GM19455 (cell line): ENCODE measurements at regions not wholly inside any gene's neighbourhood (a gene's known extent, or its start where the extent isn't known, plus 50 kb on each side); places are given as distances from the start of the nearest gene placed in this dataset.

Experiments
- ATAC-seq: cut with Tn5 transposase; IDR thresholded peaks from one replicate; pipeline ENCODE4 v1.9.1; 2021; ENCODE audit not compliant: unreplicated experiment

DNA sequence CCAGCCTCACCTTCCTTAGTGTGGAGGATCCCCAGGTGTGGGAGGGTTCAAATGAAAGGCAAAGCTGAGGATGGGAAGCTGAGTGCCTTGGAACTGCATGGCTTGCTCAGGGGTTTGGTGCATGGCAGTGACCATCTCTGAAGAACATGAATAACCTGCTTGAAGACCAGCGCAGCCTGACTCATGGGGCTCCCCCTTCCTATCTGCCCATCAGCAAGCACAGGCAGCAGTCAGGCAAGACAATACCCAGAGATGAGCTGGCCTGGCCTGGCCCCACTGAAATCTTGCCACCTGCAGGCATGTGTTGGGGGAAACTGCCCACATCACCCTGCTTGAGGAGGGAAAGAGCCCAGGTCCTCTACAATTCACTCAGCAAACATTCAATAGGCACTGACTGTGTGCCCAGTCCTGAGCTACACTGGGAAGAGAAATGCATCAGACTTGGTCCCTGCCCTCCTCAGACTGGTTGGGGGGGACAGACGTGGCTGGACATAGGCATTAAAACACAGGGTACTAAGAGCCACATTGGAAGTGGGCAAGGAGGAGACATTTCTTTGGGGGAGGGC, 105.0 kb upstream of the ALDH1B1 start:
- ATAC-seq: no peak

GRCh38 chr9:38286766-38287165, 105.7 kb upstream of the ALDH1B1 start:
- ATAC-seq: no peak

DNA sequence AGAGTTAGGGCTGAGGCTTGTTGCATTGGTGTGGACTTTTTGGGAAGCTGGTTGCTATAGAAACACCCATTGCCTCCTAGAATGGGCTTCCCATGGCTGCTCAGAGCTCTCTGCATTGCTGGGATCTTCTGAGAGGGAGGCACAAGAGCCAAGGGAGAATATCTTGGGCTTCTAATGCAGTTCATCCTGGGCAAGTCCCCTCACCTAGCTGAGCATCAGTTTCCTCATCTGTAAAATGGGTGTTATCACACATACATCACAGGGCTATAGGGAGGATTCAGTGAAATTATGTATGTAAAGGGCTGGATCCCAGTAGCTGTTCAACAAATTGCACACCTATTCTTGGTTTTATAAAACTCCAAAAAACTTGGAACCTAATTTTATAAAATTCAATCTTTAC, 106.1 kb upstream of the ALDH1B1 start:
- no peak for ATAC-seq

DNA sequence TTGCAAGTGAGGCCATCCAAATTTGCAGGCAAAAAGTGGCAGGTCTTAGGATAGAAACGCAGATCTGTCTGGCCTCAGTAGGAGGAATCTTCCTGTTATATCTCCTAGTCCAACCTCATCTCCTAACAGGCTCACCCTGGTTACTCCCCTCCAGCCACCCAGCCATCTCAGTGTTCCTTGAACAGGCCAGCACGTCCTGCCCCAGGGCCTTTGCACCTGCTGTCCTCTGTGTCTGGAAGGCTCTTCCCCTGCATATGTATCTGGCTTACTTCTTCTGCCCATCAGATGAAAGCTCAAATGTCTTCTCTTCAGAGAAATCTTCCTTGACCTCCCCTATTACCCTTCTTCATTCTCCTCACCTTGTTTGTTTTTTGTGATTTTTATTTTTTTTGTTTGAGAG, 107.3 kb upstream of the ALDH1B1 start:
- no peak for ATAC-seq

DNA sequence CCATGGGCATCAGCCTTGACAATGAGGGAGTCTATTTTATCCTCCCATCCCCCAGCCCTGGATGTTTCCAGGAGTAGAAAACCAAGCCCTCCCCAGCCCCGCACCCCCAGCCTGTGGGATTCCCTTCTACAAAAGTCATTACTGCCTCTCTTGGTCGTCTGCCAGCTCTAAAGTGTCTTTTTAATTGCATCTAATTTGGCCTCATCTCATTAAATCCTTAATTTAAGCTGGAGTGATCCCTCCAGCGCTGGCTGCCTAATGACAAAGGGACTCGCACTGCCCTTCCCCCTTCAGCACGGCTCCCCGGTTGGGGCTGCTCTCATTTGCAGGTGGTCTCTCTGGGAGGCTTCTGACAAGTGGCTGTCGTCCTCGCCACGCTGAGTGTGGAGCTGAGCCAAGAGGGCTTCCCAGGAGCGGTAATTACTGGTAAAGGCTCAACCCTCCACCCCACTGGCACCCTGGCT, 107.9 kb upstream of the ALDH1B1 start:
- no peak for ATAC-seq

DNA sequence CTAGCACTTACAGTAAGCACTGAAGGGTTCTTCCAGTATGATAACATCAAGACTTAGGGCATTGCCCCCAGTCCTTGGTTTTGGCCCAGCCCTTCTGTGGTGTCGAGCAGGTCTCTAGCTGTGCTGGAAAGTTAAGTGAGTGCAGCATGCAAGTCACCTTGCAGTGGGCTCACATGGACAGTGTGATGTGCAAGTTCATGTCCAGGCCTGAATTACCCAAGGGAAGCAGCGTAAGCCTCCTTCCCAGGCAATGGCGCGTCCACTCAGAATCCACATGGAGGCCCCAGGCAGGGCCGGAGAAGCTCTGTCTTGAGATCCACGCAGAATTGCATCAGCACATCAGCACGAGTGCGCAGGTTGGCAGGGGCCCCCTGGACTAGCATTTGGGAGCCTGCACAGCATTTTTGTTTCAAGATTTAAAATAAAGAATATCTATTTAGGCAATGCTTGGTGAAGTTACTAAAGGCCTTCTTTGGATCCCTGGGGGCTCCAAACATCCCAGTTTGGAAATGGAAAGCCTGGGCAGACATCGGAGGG, 108.4 kb upstream of the ALDH1B1 start:
- ATAC-seq: no peak

DNA sequence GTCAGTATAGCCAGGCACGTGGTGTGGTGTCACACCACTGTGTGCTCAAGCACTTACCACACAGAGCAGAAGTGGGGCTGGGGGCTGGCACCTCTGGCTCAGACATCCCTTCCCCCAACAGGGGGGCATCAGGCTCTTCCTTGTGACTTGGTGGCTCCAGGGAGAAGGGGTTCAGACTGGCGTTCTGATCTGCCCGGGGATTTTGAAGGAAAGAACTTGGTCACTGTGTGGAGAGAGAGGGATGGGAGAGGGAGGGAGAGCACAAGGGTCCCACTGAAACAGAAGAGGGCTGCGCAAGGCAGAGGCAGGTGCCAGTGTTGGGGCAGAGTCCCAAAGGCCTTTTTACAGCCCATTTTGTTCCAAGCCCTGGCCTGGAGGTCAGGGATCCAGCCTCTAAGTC, 109.7 kb upstream of the ALDH1B1 start:
- ATAC-seq: no peak

DNA sequence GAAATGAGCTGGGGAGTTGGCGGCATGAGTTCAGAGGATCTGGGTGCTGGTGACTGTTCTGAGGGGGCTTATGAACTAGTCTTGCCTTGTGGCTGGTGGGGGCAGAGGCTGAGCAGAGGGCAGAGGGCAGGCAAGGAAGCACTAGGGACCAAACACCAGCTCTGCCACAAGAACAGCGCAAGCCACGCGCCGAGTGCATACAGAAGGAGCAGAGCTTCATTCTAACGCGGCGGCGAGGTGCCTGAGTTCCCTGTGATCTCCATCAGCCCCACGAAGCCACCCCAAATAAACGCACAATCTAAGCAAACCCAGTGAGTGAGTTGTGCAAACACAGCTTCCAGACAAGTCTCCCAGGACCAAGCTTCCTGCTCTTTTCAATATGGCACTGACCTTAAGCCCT, 110.6 kb upstream of the ALDH1B1 start:
- no peak for ATAC-seq

DNA sequence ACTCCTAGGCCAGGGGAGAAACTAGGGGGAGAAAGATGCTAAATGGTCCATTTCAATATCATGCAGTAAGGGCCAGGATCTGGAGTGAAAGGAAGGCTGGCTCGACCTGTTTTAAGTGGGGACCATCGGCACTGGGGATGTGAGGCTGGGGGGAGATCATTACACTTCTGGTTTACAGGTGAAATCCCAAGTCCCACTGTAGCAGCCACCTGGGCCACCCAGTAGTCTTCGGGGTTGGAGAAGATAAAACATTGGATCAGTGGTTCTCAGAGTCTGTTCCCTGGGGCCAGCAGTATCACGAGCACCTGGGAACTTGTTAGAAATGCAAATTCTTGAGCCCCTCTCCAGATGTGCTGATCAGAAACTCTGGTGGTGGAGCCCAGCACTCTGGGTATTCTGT, 111.3 kb upstream of the ALDH1B1 start:
- ATAC-seq: no peak

DNA sequence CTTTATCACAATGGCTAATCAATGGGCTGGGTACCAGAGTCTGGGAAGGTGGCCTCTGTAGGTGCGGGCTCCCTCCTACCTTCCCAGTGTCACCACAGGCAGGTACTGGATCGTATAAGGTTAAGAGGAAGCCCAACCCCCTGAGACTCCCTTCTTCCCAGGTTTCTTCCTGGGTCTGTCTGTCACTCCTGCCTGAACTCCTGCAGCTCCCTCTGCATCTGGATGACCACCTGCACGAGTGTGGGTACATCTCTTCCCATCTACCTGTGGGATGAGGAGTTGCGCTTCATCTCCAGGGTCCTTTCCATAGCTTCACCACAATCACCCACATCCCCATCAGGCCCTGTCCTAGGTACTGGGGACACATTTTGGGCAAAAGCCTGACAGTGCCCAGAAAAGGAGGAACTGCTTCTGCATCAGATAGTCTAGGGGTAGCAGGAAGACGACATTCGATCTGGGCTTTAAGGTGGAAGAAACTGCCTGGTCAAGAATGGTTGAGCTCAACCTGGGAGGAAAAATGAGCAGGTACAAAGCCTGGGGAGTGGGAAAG, 112.2 kb upstream of the ALDH1B1 start:
- no peak for ATAC-seq

GRCh38 chr9:38278931-38279679, 113.4 kb upstream of the ALDH1B1 start:
- no peak for ATAC-seq

DNA sequence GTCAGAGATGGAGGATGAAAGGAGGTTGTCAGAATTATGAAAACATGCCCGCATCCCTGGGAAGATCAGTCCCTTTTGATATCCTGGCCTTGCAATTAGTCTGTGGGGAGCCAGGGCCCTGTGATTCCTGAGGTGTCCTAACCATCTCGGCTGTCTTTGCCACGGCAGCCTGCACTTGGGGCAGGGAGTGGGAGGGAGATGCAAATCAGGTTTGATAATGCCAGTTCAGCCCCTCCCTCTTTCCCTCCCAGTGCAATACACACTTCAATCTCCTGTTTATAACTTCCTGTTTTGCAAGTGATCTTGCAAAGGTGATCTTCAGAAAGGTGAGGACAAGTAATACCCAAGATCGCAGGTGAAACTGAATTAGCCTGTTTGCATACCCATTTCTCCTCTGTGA, 114.0 kb upstream of the ALDH1B1 start:
- no peak for ATAC-seq

DNA sequence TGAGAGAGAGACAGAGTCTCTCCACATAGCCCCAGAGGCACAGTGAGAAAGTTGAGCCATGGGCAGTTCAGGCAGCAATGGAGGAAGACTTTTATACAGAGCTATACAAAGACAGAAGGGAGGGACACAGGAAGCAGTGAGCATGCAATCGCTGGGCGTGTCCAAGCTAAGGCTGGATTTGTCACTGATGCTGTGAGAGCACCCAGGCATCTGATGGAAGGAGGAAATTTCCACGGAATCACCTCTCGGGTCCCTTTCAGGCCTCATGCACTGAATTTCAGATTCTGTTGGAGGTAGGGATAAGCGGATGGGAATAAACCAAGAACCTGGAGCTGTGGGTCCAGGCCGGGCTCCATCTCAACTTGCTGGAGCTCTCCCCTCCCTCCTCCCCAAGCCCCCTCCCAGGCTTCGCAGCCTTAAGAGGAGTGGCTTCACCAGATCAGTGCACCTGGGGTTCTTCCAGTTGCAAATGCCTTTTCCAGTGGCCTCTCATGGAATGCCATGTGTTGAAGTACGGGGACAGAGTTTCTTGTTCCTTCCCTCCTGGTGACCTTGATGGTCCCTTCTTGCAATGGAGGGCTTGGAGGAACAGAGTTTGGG, 114.8 kb upstream of the ALDH1B1 start:
- ATAC-seq: no peak

GRCh38 chr9:38276771-38277439, 115.6 kb upstream of the ALDH1B1 start:
- no peak for ATAC-seq

DNA sequence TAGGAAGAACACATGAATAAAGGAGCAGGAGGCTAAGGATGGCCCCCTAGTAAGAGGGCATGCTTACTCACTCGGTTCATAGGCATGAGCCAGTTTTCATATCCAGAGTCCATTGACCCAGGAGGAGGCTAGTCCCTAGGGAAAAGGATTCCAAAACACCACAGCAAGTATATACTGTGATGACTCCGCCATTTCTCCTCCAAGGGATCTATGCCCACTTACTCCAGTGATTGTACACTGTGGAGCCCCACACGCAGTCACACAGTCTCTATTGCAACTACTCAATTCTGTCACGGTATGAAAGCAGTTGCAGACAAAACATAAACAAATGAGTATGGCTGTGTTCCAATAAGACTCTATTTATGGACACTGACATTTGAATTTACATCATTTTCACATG, 117.7 kb upstream of the ALDH1B1 start:
- no peak for ATAC-seq

DNA sequence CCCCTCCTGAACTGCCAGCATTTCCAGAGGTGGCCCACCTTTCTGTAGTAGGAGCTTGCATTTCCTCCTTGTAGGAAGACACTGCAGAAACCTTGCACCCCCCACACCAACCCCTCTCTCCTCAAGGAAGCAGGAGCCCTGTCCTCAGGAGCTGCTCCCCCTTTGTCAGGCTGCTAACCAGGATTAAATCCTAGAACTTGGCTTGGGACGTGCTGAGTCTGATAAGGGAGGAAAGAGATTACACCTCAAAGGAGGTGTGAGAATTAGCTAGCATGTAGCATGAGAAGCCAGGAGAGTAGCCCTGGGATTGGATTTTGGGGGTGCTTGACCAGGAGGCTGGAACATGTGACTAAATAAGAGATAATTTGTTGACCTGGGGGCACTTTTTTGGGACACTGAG, 119.8 kb upstream of the ALDH1B1 start:
- no peak for ATAC-seq

GRCh38 chr9:38271666-38272241, 120.7 kb upstream of the ALDH1B1 start:
- ATAC-seq: no peak

GRCh38 chr9:38269775-38270174, 122.7 kb upstream of the ALDH1B1 start:
- no peak for ATAC-seq

DNA sequence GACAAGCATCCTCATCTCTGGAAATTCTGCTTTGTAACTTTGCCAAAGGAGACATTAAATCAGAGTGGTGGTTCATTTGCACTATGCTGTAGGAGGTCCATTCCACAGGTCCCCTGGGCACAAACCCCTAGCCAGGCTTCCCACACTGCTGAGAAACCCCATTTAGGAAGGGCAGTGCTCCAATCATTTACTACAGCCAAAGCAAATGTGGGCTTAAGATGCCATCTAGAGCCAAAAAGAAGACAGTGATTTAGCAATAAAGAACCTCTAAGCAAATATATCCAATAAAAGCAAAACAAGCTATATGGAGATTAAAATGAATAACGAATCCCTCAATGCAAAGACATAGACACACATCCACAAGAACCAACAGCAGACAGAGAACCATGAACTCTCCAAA, 129.0 kb upstream of the ALDH1B1 start:
- ATAC-seq: no peak

DNA sequence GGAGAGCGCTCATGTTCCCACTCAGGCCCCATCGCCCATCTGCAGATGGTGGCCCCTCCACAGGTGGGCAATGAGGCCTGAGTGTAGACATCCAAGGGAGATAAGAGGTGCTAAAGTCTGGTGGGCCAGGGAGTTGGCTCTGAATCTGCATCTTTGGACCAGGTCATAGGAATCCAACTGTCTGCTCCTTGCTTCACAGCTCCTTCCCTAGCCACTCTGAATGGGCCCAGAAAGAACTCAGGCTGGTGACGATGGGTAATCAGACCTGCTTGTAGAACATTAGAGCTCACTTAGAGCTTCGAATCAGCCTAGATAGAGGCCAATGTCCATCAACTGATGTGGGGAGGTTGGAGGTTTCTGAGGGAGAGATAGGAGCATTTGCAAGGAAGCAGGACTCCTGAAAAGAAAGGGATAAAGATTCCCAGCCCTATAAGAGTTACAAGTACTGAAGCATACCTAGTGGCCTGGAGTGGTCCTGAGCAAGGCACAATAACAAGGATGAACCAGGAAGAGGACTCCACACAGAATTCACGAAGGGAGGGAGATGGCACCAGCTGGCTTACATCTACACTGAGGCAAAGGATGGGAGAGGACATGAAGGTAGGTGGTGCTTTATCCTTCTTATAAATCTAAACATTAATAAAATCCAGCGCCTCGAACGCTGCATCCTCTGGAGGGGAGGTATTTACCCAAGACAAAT, 132.8 kb upstream of the ALDH1B1 start:
- no peak for ATAC-seq
